GM10248 (cell line): ENCODE measurements at regions not wholly inside any gene's neighbourhood (a gene's known extent, or its start where the extent isn't known, plus 50 kb on each side); places are given as distances from the start of the nearest gene placed in this dataset.

Source experiments
- CTCF ChIA-PET: fragments of 300-600 bp; sonication (Branson Sonifier 250); formaldehyde crosslinking; extraction: SDS; loops from one replicate; lab custom pipeline; 2021; ENCODE audit warnings: antibody characterized with exemption; lab: Yijun Ruan, JAX
- POLR2A ChIA-PET: fragments of 350-650 bp; sonication (Branson Sonifier 250); formaldehyde crosslinking; extraction: SDS; loops from one replicate; lab custom pipeline; 2020; ENCODE audit warnings: antibody characterized with exemption; lab: Yijun Ruan, JAX
- DNase-seq: peaks from one replicate; pipeline ENCODE4 v3.0.0; 2012; ENCODE audit errors: extremely low spot score
- TF ChIP-seq, protein P1 (sequence below): IDR thresholded peaks from 2 replicates; pipeline ENCODE4 v1.5.1; 2012; ENCODE audit warnings: mild to moderate bottlenecking, low read depth; ENCODE audit errors: extremely low read depth, missing control alignments, control extremely low read depth

DNA sequence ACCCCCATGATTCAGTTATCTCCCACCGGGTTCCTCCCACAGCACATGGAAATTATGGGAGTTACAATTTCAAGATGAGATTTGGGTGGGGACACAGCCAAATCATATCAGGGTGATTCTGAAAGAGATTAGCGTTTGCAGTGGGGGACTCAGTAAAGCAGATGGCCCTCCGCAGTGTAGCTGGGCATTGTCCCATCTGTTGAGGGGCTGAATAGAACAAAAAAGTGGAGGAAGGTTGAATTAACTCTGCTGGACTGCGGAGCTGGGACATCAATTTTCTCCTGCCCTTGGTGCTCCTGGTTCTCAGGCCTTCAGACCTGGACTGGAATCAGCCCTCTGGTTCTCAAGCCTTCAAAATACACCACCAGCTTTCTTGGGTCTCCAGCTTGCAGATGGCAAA, 55.2 kb upstream of the CACNA1A start:
- ChIA-PET POLR2A (no interaction called here), CTCF (no interaction called here)
- TF ChIP-seq, protein P1, sequence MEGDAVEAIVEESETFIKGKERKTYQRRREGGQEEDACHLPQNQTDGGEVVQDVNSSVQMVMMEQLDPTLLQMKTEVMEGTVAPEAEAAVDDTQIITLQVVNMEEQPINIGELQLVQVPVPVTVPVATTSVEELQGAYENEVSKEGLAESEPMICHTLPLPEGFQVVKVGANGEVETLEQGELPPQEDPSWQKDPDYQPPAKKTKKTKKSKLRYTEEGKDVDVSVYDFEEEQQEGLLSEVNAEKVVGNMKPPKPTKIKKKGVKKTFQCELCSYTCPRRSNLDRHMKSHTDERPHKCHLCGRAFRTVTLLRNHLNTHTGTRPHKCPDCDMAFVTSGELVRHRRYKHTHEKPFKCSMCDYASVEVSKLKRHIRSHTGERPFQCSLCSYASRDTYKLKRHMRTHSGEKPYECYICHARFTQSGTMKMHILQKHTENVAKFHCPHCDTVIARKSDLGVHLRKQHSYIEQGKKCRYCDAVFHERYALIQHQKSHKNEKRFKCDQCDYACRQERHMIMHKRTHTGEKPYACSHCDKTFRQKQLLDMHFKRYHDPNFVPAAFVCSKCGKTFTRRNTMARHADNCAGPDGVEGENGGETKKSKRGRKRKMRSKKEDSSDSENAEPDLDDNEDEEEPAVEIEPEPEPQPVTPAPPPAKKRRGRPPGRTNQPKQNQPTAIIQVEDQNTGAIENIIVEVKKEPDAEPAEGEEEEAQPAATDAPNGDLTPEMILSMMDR = no peak
- DNase-seq = no peak

DNA sequence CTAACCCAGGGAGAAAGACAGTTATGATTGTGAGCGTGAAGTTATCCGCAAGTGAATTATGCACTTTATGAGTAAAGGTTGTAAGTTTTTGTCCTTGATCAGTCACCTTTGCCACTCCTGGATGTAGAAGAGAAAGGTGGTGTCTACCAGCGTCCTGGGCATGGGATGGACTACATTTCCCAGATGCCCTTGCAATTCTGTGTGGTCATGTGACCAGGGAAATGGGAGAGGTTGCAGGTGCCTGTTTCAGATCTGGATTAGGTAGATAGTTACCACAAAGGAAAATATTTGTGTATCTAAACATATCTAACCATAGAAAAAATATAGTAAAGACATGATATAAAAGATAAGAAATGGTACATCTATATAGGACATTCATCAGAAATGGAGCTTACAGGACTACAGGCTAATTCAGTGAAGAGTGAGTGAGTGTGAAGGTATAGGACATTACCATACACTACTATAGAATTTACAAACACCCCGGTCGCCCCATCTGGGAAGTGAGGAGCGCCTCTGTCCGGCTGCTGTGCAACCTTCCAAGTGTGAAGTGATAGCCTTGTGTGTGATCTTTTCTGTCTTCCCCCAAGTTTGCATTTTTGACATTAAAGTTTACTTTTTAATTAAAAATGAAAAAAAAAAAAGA, 51.6 kb upstream of the CACNA1A start:
- TF ChIP-seq, protein P1 = no peak
- CTCF ChIA-PET = no interaction called here
- DNase-seq = no peak
- POLR2A ChIA-PET = no interaction called here

DNA sequence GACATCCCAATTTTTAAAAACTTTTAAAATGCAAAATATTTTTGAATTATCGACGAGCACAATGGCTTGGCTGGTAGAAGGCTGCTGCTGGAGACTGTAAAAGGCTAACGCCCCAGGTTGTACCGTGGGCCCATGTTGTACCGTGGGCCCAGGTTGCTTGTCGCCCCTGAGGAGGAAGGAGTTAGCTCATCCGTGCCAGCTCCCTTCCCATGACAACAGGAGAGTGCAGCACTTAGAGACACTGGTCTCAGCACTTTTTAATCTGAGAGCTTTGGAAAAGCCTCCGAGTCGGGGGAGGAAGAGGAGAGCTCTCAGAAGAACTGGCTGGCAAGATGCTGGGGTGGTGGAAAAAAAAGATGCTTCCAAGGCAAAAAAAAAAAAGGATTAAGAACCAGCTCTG, 50.3 kb upstream of the CACNA1A start:
- TF ChIP-seq, protein P1 = no peak
- ChIA-PET CTCF (interaction anchor here (1.1 kb wide), 1 partner anchor 278 kb away, joined by 4 read pairs; no protein-coding TSS in a partner anchor), POLR2A (no interaction called here)
- no peak for DNase-seq
